GM12878 (cell line): ENCODE measurements at regions not wholly inside any gene's neighbourhood (a gene's known extent, or its start where the extent isn't known, plus 50 kb on each side); places are given as distances from the start of the nearest gene placed in this dataset.

Experiments
- ATAC-seq: fragments of 200-7000 bp; cut with Tn5 transposase; 3 replicates; pipeline ENCODE4 v1.9.1; 2020; ENCODE audit warnings: mild to moderate bottlenecking, moderate library complexity
- BruUV-seq: library from RNA; stranded (reverse); fragments of 400-500 nt; replicated peaks from 2 replicates; lab custom pipeline; 2021; lab: Mats Ljungman, UMichigan
- CTCF ChIA-PET: fragments of 300-600 bp; sonication (Branson Sonifier 250); formaldehyde crosslinking; extraction: SDS; loops from one replicate; lab custom pipeline; 2021; ENCODE audit warnings: inconsistent platforms; lab: Yijun Ruan, JAX
- POLR2A ChIA-PET: fragments of 350-600 bp; formaldehyde crosslinking; extraction: SDS; loops from one replicate; lab custom pipeline; 2021; ENCODE audit warnings: inconsistent platforms; lab: Charles Lee
- RAD21 ChIA-PET: fragments of 300-600 bp; sonication (Branson Sonifier 250); formaldehyde crosslinking; loops from one replicate; lab custom pipeline; 2023; ENCODE audit warnings: antibody characterized with exemption; ENCODE audit not compliant: unreplicated experiment; lab: Charles Lee
- SMC1A ChIA-PET: fragments of 300-600 bp; sonication (Branson Sonifier 250); formaldehyde crosslinking; loops from one replicate; lab custom pipeline; 2023; ENCODE audit not compliant: unreplicated experiment, uncharacterized antibody; lab: Charles Lee
- DNase-seq: peaks from one replicate; pipeline ENCODE4 v3.0.0-alpha.2; 2011; ENCODE audit warnings: low read depth, low spot score
- FAIRE-seq: peaks from 3 replicates; lab custom pipeline; 2011; peaks lifted over from hg19 to GRCh38; lab: Jason Lieb, UNC
- H2AFZ ChIP-seq: 2 replicates; pipeline ENCODE4 v1.6.0; 2011; ENCODE audit warnings: low read depth, low read length, control low read depth; ENCODE audit not compliant: control insufficient read depth
- H3K27ac ChIP-seq: 2 replicates; pipeline ENCODE4 v1.5.1; 2011; ENCODE audit warnings: control low read depth; ENCODE audit not compliant: control insufficient read depth, insufficient read depth
- H3K27me3 ChIP-seq, 2 experiments: replicated peaks in 1 of 2; 2 replicates each; pipeline versions ENCODE4 v1.6.0 to v1.6.1; 2011; ENCODE audit warnings: low read length in 1 of 2; ENCODE audit not compliant: control insufficient read depth in 2 of 2, insufficient read depth in 2 of 2
- H3K36me3 ChIP-seq, 2 experiments: 2 replicates each; pipeline ENCODE4 v1.5.1; 2011; ENCODE audit warnings: low read length in 1 of 2; ENCODE audit not compliant: control insufficient read depth in 2 of 2, insufficient read depth in 2 of 2
- H3K4me1 ChIP-seq: 2 replicates; pipeline ENCODE4 v1.6.1; 2011; ENCODE audit warnings: mild to moderate bottlenecking, low read length, moderate library complexity, mixed read lengths; ENCODE audit not compliant: control insufficient read depth, insufficient read depth
- H3K4me2 ChIP-seq: 2 replicates; pipeline ENCODE4 v1.6.0; 2011; ENCODE audit warnings: control low read depth; ENCODE audit not compliant: control insufficient read depth, insufficient read depth
- H3K4me3 ChIP-seq: fragments of 200-600 bp; sonication (generic); 2 replicates; pipeline ENCODE4 v1.5.1; 2016
- H3K79me2 ChIP-seq: 2 replicates; pipeline ENCODE4 v1.6.0; 2011; ENCODE audit warnings: low read length; ENCODE audit not compliant: control insufficient read depth, insufficient read depth
- H3K9ac ChIP-seq: 2 replicates; pipeline ENCODE4 v1.8.0; 2011; ENCODE audit warnings: low read length, control low read depth, mixed read lengths; ENCODE audit not compliant: control insufficient read depth, insufficient read depth
- H3K9me3 ChIP-seq: replicated peaks from 3 replicates; pipeline ENCODE4 v1.5.1; 2011; ENCODE audit warnings: mild to moderate bottlenecking, low read length; ENCODE audit not compliant: control insufficient read depth, insufficient read depth
- H4K20me1 ChIP-seq: 2 replicates; pipeline ENCODE4 v1.6.0; 2011; ENCODE audit not compliant: control insufficient read depth, insufficient read depth
- HSF1 ChIP-seq: fragments of 150-350 bp; IDR thresholded peaks from 2 replicates; pipeline ENCODE4 v1.6.1; 2014; ENCODE audit warnings: mild to moderate bottlenecking, low read depth, low read length
- IRF4 ChIP-seq: IDR thresholded peaks from 2 replicates; pipeline ENCODE4 v1.6.1; 2011; ENCODE audit warnings: low read depth, low read length
- POLR2A ChIP-seq: IDR thresholded peaks from 2 replicates; pipeline ENCODE4 v1.6.1; 2011; ENCODE audit warnings: low read depth, mild to moderate bottlenecking, low read length
- SIN3A ChIP-seq: IDR thresholded peaks from 2 replicates; pipeline ENCODE4 v1.6.1; 2012; ENCODE audit warnings: low read depth, low read length, improper control_type of control experiment
- TCF7 ChIP-seq: IDR thresholded peaks from 2 replicates; pipeline ENCODE4 v1.6.1; 2014; ENCODE audit warnings: antibody characterized with exemption, borderline replicate concordance
- ZZZ3 ChIP-seq: IDR thresholded peaks from 2 replicates; pipeline ENCODE4 v1.6.1; 2011; ENCODE audit warnings: low read depth; ENCODE audit not compliant: control insufficient read depth, insufficient read length
- WGBS: methylation state at CpG from one replicate; pipeline ENCODE4 v1.1.6; 2016; ENCODE audit warnings: low lambda C conversion rate; ENCODE audit not compliant: insufficient replicate concordance, insufficient coverage; ENCODE audit errors: missing lambda C conversion rate; 5-methylcytosine and 5-hydroxymethylcytosine counted together
- in situ Hi-C: fragments of 300-500 bp; cut with MboI; formaldehyde crosslinking; loops from 9 replicates; pipeline ENCODE4 v1.14.3; 2018; ENCODE audit warnings: mixed read lengths
- intact Hi-C: fragments of 100-400 bp; cut with micrococcal nuclease; formaldehyde crosslinking; loops from one replicate; pipeline ENCODE4 v1.14.2; 2022; ENCODE audit not compliant: unreplicated experiment

DNA sequence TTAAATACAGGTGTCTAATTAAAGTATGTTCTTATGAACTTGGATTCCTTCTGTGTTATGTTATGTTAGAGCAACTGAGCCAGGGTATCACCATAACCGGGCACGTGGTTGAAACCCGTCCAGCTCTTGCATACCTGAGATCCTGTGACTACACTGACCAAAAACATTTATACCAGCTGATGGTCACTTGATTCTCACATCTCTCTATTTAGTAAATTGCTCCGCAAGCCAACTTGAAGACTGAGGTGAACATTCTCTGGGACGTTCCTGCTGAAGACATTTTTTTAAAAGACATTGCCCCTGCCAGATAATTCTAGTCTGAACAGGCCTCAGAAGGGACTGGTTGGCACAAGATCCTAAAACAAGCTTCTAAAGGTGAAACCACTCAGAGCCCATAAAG is 550.0 kb upstream of the DIPK2B start:
- ATAC-seq (no peak), FAIRE-seq (no peak), DNase-seq (no peak)
- Histone ChIP-seq H3K27ac (no peak overlapping the region), H3K9me3 (no peaks in the 10 kb centered on the region), H4K20me1 (no peaks in the 10 kb centered on the region), H3K27me3 (no peaks in the 10 kb centered on the region), H3K4me3 (no peak overlapping the region), H2AFZ (no peak overlapping the region), H3K9ac (no peak overlapping the region), H3K36me3 (no peaks in the 10 kb centered on the region), H3K4me1 (no peaks in the 10 kb centered on the region), H3K4me2 (no peak overlapping the region), H3K79me2 (no peaks in the 10 kb centered on the region)
- intact Hi-C loops (loop anchor here (5.0 kb wide), 1 partner anchor 128 kb away; no protein-coding TSS in a partner anchor), in situ Hi-C loops (loop anchor here (25.0 kb wide), 1 partner anchor 863 kb away; no protein-coding TSS in a partner anchor)
- BruUV-seq = no TSS peak
- RAD21 ChIA-PET = interaction anchor here (2.1 kb wide), 1 partner anchor 16 kb away, joined by 5 read pairs; no protein-coding TSS in a partner anchor
- no peak for TF ChIP-seq POLR2A
- no peak for TF ChIP-seq TCF7
- TF ChIP-seq SIN3A = no peak
- TF ChIP-seq IRF4 = no peak
- TF ChIP-seq ZZZ3 = no peak
- TF ChIP-seq HSF1 = no peak
- POLR2A ChIA-PET = interaction anchor here (1.0 kb wide), 1 partner anchor 15 kb away, joined by 3 read pairs; no protein-coding TSS in a partner anchor
- SMC1A ChIA-PET = interaction anchor here (1.4 kb wide), 1 partner anchor 21 kb away, joined by 4 read pairs; no protein-coding TSS in a partner anchor
- 70% methylated on average over 5 of the region's 5 CpGs for WGBS
- CTCF ChIA-PET = interaction anchor here (1.0 to 1.2 kb wide), 2 partner anchors 51 to 228 kb away, joined by 3 to 4 read pairs; no protein-coding TSS in a partner anchor
